C4-2B (cell line): ENCODE measurements at regions not wholly inside any gene's neighbourhood (a gene's known extent, or its start where the extent isn't known, plus 50 kb on each side); places are given as distances from the start of the nearest gene placed in this dataset.

Experiments used
- CTCF ChIP-seq: fragments of 450-650 bp; conservative IDR thresholded peaks from 2 replicates; pipeline ENCODE4 v1.5.1; 2017; ENCODE audit warnings: mild to moderate bottlenecking
- ZFX ChIP-seq: fragments of 450-650 bp; IDR thresholded peaks from 2 replicates; pipeline ENCODE4 v1.6.1; 2017

- TF ChIP-seq CTCF (no peak), ZFX (no peak)
Measured at GRCh38 chr4:185874516-185875230, 62.7 kb upstream of the SORBS2 start.
